ENCODE measurements at regions not wholly inside any gene's neighbourhood (a gene's known extent, or its start where the extent isn't known, plus 50 kb on each side); places are given as distances from the start of the nearest gene placed in this dataset.

GRCh38 chr10:2130705-2131305 is 393.5 kb upstream of the ADARB2 start:
- no peak for DNase-seq

- no peak for DNase-seq
Observed at GRCh38 chr10:2128991-2129390, 391.7 kb upstream of the ADARB2 start.

- DNase-seq = no peak
Observed at GRCh38 chr10:2124135-2124534, 386.8 kb upstream of the ADARB2 start.

GRCh38 chr10:2122431-2123124 is 385.3 kb upstream of the ADARB2 start:
- no peak for DNase-seq

GRCh38 chr10:2121929-2122328 is 384.6 kb upstream of the ADARB2 start:
- no peak for DNase-seq

GRCh38 chr10:2121315-2121714 is 384.0 kb upstream of the ADARB2 start:
- no peak for DNase-seq

GRCh38 chr10:2120746-2121145 is 383.4 kb upstream of the ADARB2 start:
- no peak for DNase-seq

- DNase-seq = no peak
Observed at GRCh38 chr10:2119316-2119715, 382.0 kb upstream of the ADARB2 start.

GRCh38 chr10:2118201-2118600 is 380.9 kb upstream of the ADARB2 start:
- no peak for DNase-seq

GRCh38 chr10:2117641-2118040 is 380.3 kb upstream of the ADARB2 start:
- DNase-seq = no peak

GRCh38 chr10:2111965-2112364 is 374.6 kb upstream of the ADARB2 start:
- no peak for DNase-seq

- DNase-seq = no peak
Observed at GRCh38 chr10:2108496-2108895, 371.2 kb upstream of the ADARB2 start.

GRCh38 chr10:2106641-2107040 is 369.3 kb upstream of the ADARB2 start:
- no peak for DNase-seq

- DNase-seq = no peak
Observed at GRCh38 chr10:2099321-2099720, 362.0 kb upstream of the ADARB2 start.

- no peak for DNase-seq
Observed at GRCh38 chr10:2097937-2098336, 360.6 kb upstream of the ADARB2 start.

- no peak for DNase-seq
Observed at GRCh38 chr10:2094171-2094570, 356.8 kb upstream of the ADARB2 start.

- DNase-seq = no peak
Observed at GRCh38 chr10:2083591-2083990, 346.3 kb upstream of the ADARB2 start.

GRCh38 chr10:2081501-2081900 is 344.2 kb upstream of the ADARB2 start:
- no peak for DNase-seq

GRCh38 chr10:2079603-2080078 is 342.3 kb upstream of the ADARB2 start:
- DNase-seq = no peak

GRCh38 chr10:2077231-2077630 is 339.9 kb upstream of the ADARB2 start:
- no peak for DNase-seq

- DNase-seq = no peak
Observed at GRCh38 chr10:2076528-2076927, 339.2 kb upstream of the ADARB2 start.

GRCh38 chr10:2067015-2067414 is 329.7 kb upstream of the ADARB2 start:
- DNase-seq = no peak

- DNase-seq = no peak
Observed at GRCh38 chr10:2054728-2055127, 317.4 kb upstream of the ADARB2 start.

GRCh38 chr10:2053805-2054204 is 316.5 kb upstream of the ADARB2 start:
- DNase-seq = no peak

- DNase-seq = no peak
Observed at GRCh38 chr10:2051108-2051507, 313.8 kb upstream of the ADARB2 start.
